Activated T-helper 2 cell treated with anti-CD3 and anti-CD28 coated beads, Interferon-gamma antibody, Interleukin-2, Interleukin-4, amounts not matched to agents 10 μg/mL and 5 μg/mL and 100 μg/mL, durations not matched to agents 14 hours and 24 hours and 36 hours (primary cell): ENCODE measurements at regions not wholly inside any gene's neighbourhood (a gene's known extent, or its start where the extent isn't known, plus 50 kb on each side); places are given as distances from the start of the nearest gene placed in this dataset.
"Not testable (repeated sequence)": the region's sequence is repeated elsewhere in the genome, so short reads cannot be mapped to it uniquely, and the experiment has no call there.

Experiments used
- DNase-seq: peaks from one replicate; pipeline ENCODE4 v3.0.0; 2021; ENCODE audit warnings: low spot score
- H3K27ac Mint-ChIP-seq: one replicate; pipeline ENCODE4 v1.8.0; 2021; ENCODE audit warnings: mixed read lengths
- H3K27me3 Mint-ChIP-seq: one replicate; pipeline ENCODE4 v1.8.0; 2021; ENCODE audit warnings: low read depth, mixed read lengths
- H3K36me3 Mint-ChIP-seq: one replicate; pipeline ENCODE4 v1.8.0; 2021; ENCODE audit warnings: low read depth, mixed read lengths
- H3K4me1 Mint-ChIP-seq: one replicate; pipeline ENCODE4 v1.8.0; 2021; ENCODE audit warnings: low read depth, mixed read lengths
- H3K4me3 Mint-ChIP-seq: one replicate; pipeline ENCODE4 v1.8.0; 2021; ENCODE audit warnings: low read depth, mild to moderate bottlenecking, moderate library complexity, mixed read lengths
- H3K9me3 Mint-ChIP-seq: one replicate; pipeline ENCODE4 v1.8.0; 2021; ENCODE audit warnings: mixed read lengths
- intact Hi-C: fragments of 100-400 bp; cut with micrococcal nuclease; formaldehyde crosslinking; loops from one replicate; pipeline ENCODE4 v1.15.1; 2023

GRCh38 chr5:56638061-56638621, 177.2 kb upstream of the MAP3K1 start:
- Mint-ChIP-seq H3K4me1 (no peaks in the 10 kb centered on the region), H3K9me3 (no peaks in the 10 kb centered on the region), H3K27ac (no peak overlapping the region), H3K4me3 (no peak overlapping the region), H3K27me3 (peaks cover 7% of the 10 kb centered on the region), H3K36me3 (no peaks in the 10 kb centered on the region)
- intact Hi-C loops = no loop called here
- DNase-seq = no peak

GRCh38 chr5:56637321-56637920, 177.9 kb upstream of the MAP3K1 start:
- Mint-ChIP-seq H3K27me3 (peaks cover 13% of the 10 kb centered on the region), H3K36me3 (no peaks in the 10 kb centered on the region), H3K4me3 (no peak overlapping the region), H3K9me3 (no peaks in the 10 kb centered on the region), H3K4me1 (no peaks in the 10 kb centered on the region), H3K27ac (no peak overlapping the region)
- intact Hi-C loops = no loop called here
- no peak for DNase-seq

- DNase-seq = no peak
- peaks cover 12% of the 10 kb centered on the region for H3K27me3 Mint-ChIP-seq
- H3K36me3 Mint-ChIP-seq = peaks cover 8% of the 10 kb centered on the region
- H3K4me3 Mint-ChIP-seq = no peak overlapping the region
- peaks cover 14% of the 10 kb centered on the region for H3K9me3 Mint-ChIP-seq
- intact Hi-C loops = no loop called here
- H3K27ac Mint-ChIP-seq = no peak overlapping the region
- no peaks in the 10 kb centered on the region for H3K4me1 Mint-ChIP-seq
These were observed 181.4 kb upstream of the MAP3K1 start for GRCh38 chr5:56633950-56634349.

- Mint-ChIP-seq H3K9me3 (peaks cover 24% of the 10 kb centered on the region), H3K27me3 (peaks cover 13% of the 10 kb centered on the region), H3K27ac (no peak overlapping the region), H3K4me1 (no peaks in the 10 kb centered on the region), H3K36me3 (peaks cover 13% of the 10 kb centered on the region), H3K4me3 (no peak overlapping the region)
- no peak for DNase-seq
- intact Hi-C loops = no loop called here
These were observed 182.4 kb upstream of the MAP3K1 start for GRCh38 chr5:56632939-56633338.

GRCh38 chr5:56632199-56632598, 183.2 kb upstream of the MAP3K1 start:
- peaks cover 32% of the 10 kb centered on the region for H3K9me3 Mint-ChIP-seq
- H3K36me3 Mint-ChIP-seq = peaks cover 18% of the 10 kb centered on the region
- intact Hi-C loops = no loop called here
- H3K27ac Mint-ChIP-seq = no peak overlapping the region
- H3K4me1 Mint-ChIP-seq = no peaks in the 10 kb centered on the region
- H3K27me3 Mint-ChIP-seq = peaks cover 13% of the 10 kb centered on the region
- H3K4me3 Mint-ChIP-seq = no peak overlapping the region
- DNase-seq = no peak

- intact Hi-C loops = no loop called here
- Mint-ChIP-seq H3K36me3 (peaks cover 22% of the 10 kb centered on the region), H3K27me3 (peaks cover 11% of the 10 kb centered on the region), H3K4me1 (no peaks in the 10 kb centered on the region), H3K27ac (no peak overlapping the region), H3K4me3 (no peak overlapping the region), H3K9me3 (peaks cover 37% of the 10 kb centered on the region)
- no peak for DNase-seq
These were observed 183.6 kb upstream of the MAP3K1 start for GRCh38 chr5:56631719-56632118.

GRCh38 chr5:56628616-56629015, 186.7 kb upstream of the MAP3K1 start:
- Mint-ChIP-seq H3K9me3 (peaks cover 44% of the 10 kb centered on the region), H3K27me3 (peaks cover 11% of the 10 kb centered on the region), H3K36me3 (peaks cover 22% of the 10 kb centered on the region)
- DNase-seq, H3K4me3 Mint-ChIP-seq, intact Hi-C loops, H3K4me1 Mint-ChIP-seq, H3K27ac Mint-ChIP-seq: not testable (repeated sequence)

GRCh38 chr5:56625541-56625940, 189.8 kb upstream of the MAP3K1 start:
- H3K4me1 Mint-ChIP-seq = no peaks in the 10 kb centered on the region
- peaks cover 29% of the 10 kb centered on the region for H3K36me3 Mint-ChIP-seq
- peaks cover 56% of the 10 kb centered on the region for H3K9me3 Mint-ChIP-seq
- intact Hi-C loops = no loop called here
- H3K27me3 Mint-ChIP-seq = peaks cover 3% of the 10 kb centered on the region
- DNase-seq = no peak
- no peak overlapping the region for H3K4me3 Mint-ChIP-seq
- H3K27ac Mint-ChIP-seq = no peak overlapping the region

- H3K36me3 Mint-ChIP-seq = peaks cover 23% of the 10 kb centered on the region
- H3K9me3 Mint-ChIP-seq = peaks cover 53% of the 10 kb centered on the region
- H3K27me3 Mint-ChIP-seq = peaks cover 3% of the 10 kb centered on the region
- no peak overlapping the region for H3K27ac Mint-ChIP-seq
- H3K4me3 Mint-ChIP-seq = no peak overlapping the region
- no peak for DNase-seq
- no peaks in the 10 kb centered on the region for H3K4me1 Mint-ChIP-seq
- intact Hi-C loops = no loop called here
These were observed 190.6 kb upstream of the MAP3K1 start for GRCh38 chr5:56624751-56625150.

- Mint-ChIP-seq H3K27me3 (no peaks in the 10 kb centered on the region), H3K4me1 (no peaks in the 10 kb centered on the region), H3K4me3 (no peak overlapping the region), H3K27ac (no peak overlapping the region), H3K36me3 (peaks cover 27% of the 10 kb centered on the region), H3K9me3 (peaks cover 48% of the 10 kb centered on the region)
- no peak for DNase-seq
- intact Hi-C loops = no loop called here
These were observed 193.2 kb upstream of the MAP3K1 start for GRCh38 chr5:56622141-56622540.

GRCh38 chr5:56620903-56621677, 194.3 kb upstream of the MAP3K1 start:
- intact Hi-C loops = no loop called here
- Mint-ChIP-seq H3K9me3 (peaks cover 44% of the 10 kb centered on the region), H3K27me3 (no peaks in the 10 kb centered on the region), H3K4me3 (no peak overlapping the region), H3K4me1 (peaks cover 7% of the 10 kb centered on the region), H3K36me3 (peaks cover 31% of the 10 kb centered on the region), H3K27ac (no peak overlapping the region)
- DNase-seq = no peak

- no peak for DNase-seq
- peaks cover 51% of the 10 kb centered on the region for H3K9me3 Mint-ChIP-seq
- no peak overlapping the region for H3K4me3 Mint-ChIP-seq
- intact Hi-C loops = loop anchor here (10.0 kb wide), 1 partner anchor 343 kb away; no protein-coding TSS in a partner anchor
- peaks cover 38% of the 10 kb centered on the region for H3K36me3 Mint-ChIP-seq
- H3K4me1 Mint-ChIP-seq = peaks cover 38% of the 10 kb centered on the region
- no peaks in the 10 kb centered on the region for H3K27me3 Mint-ChIP-seq
- H3K27ac Mint-ChIP-seq = no peak overlapping the region
These were observed 197.4 kb upstream of the MAP3K1 start for GRCh38 chr5:56617998-56618397.
